Activated CD8-positive, alpha-beta T cell treated with anti-CD3 and anti-CD28 coated beads for 36 hours (primary cell): ENCODE measurements at regions not wholly inside any gene's neighbourhood (a gene's known extent, or its start where the extent isn't known, plus 50 kb on each side); places are given as distances from the start of the nearest gene placed in this dataset.

Source experiments
- ATAC-seq: fragments of 200-7000 bp; cut with Tn5 transposase; one replicate; pipeline ENCODE4 v1.10.0; 2021; ENCODE audit warnings: mild to moderate bottlenecking, moderate library complexity
- CTCF ChIA-PET: fragments of 350-600 bp; sonication (Branson Sonifier 250); formaldehyde crosslinking; loops from one replicate; lab custom pipeline; 2021; ENCODE audit warnings: antibody characterized with exemption; lab: Charles Lee
- POLR2A ChIA-PET: fragments of 350-600 bp; sonication (Branson Sonifier 250); formaldehyde crosslinking; loops from one replicate; lab custom pipeline; 2021; ENCODE audit warnings: antibody characterized with exemption; lab: Charles Lee
- DNase-seq: peaks from one replicate; pipeline ENCODE4 v3.0.0-alpha.2; 2020
- H3K27ac Mint-ChIP-seq: one replicate; pipeline ENCODE4 v1.8.0; 2021; ENCODE audit warnings: mild to moderate bottlenecking, mixed read lengths
- H3K27me3 Mint-ChIP-seq: one replicate; pipeline ENCODE4 v1.8.0; 2021; ENCODE audit warnings: mixed read lengths
- H3K36me3 Mint-ChIP-seq: one replicate; pipeline ENCODE4 v1.8.0; 2021; ENCODE audit warnings: low read depth, mixed read lengths
- H3K4me1 Mint-ChIP-seq: one replicate; pipeline ENCODE4 v1.8.0; 2021; ENCODE audit warnings: low read depth, mixed read lengths
- H3K4me3 Mint-ChIP-seq: one replicate; pipeline ENCODE4 v1.8.0; 2021; ENCODE audit warnings: mild to moderate bottlenecking, moderate library complexity, mixed read lengths
- H3K9me3 Mint-ChIP-seq: one replicate; pipeline ENCODE4 v1.8.0; 2021; ENCODE audit warnings: mixed read lengths
- CTCF ChIP-seq: fragments of 200-600 bp; IDR thresholded peaks from one replicate; pipeline ENCODE4 v1.8.0; 2022; ENCODE audit warnings: antibody characterized with exemption, mild to moderate bottlenecking
- intact Hi-C: fragments of 100-400 bp; cut with micrococcal nuclease; formaldehyde crosslinking; loops from one replicate; pipeline ENCODE4 v1.10.0; 2022

- ChIA-PET POLR2A (no interaction called here), CTCF (no interaction called here)
- no peak for TF ChIP-seq CTCF
- ATAC-seq, result no peak
- Mint-ChIP-seq H3K27me3 (peaks cover 1% of the 10 kb centered on the region), H3K4me3 (no peak overlapping the region), H3K27ac (no peak overlapping the region), H3K9me3 (no peaks in the 10 kb centered on the region), H3K36me3 (no peaks in the 10 kb centered on the region), H3K4me1 (no peaks in the 10 kb centered on the region)
- no peak for DNase-seq
- intact Hi-C loops, result no loop called here
These were observed 379.5 kb downstream of the ZNF516 start for GRCh38 chr18:76115580-76115979.

GRCh38 chr18:76113101-76113500 is 381.9 kb downstream of the ZNF516 start:
- intact Hi-C loops, result no loop called here
- CTCF ChIA-PET, result no interaction called here
- Mint-ChIP-seq H3K27ac (no peak overlapping the region), H3K27me3 (peaks cover 1% of the 10 kb centered on the region), H3K4me1 (no peaks in the 10 kb centered on the region), H3K36me3 (no peaks in the 10 kb centered on the region), H3K9me3 (no peaks in the 10 kb centered on the region), H3K4me3 (no peak overlapping the region)
- POLR2A ChIA-PET, result no interaction called here
- TF ChIP-seq CTCF, result no peak
- no peak for ATAC-seq
- DNase-seq, result no peak

- intact Hi-C loops, result no loop called here
- no peaks in the 10 kb centered on the region for H3K36me3 Mint-ChIP-seq
- ChIA-PET POLR2A (no interaction called here), CTCF (no interaction called here)
- ATAC-seq (no peak), DNase-seq (no peak)
- H3K27ac Mint-ChIP-seq, result no peak overlapping the region
- H3K27me3 Mint-ChIP-seq, result peaks cover 2% of the 10 kb centered on the region
- no peak overlapping the region for H3K4me3 Mint-ChIP-seq
- peaks cover 7% of the 10 kb centered on the region for H3K4me1 Mint-ChIP-seq
- no peak for TF ChIP-seq CTCF
- peaks cover 9% of the 10 kb centered on the region for H3K9me3 Mint-ChIP-seq
These were observed 392.4 kb downstream of the ZNF516 start for GRCh38 chr18:76102626-76103025.

GRCh38 chr18:76102156-76102555 is 392.9 kb downstream of the ZNF516 start:
- no peak for TF ChIP-seq CTCF
- peaks cover 9% of the 10 kb centered on the region for H3K9me3 Mint-ChIP-seq
- DNase-seq (no peak), ATAC-seq (no peak)
- H3K36me3 Mint-ChIP-seq, result no peaks in the 10 kb centered on the region
- CTCF ChIA-PET, result no interaction called here
- POLR2A ChIA-PET, result no interaction called here
- peaks cover 7% of the 10 kb centered on the region for H3K4me1 Mint-ChIP-seq
- H3K27ac Mint-ChIP-seq, result no peak overlapping the region
- intact Hi-C loops, result no loop called here
- peaks cover 2% of the 10 kb centered on the region for H3K27me3 Mint-ChIP-seq
- H3K4me3 Mint-ChIP-seq, result no peak overlapping the region

- Mint-ChIP-seq H3K27ac (no peak overlapping the region), H3K9me3 (peaks cover 11% of the 10 kb centered on the region), H3K36me3 (no peaks in the 10 kb centered on the region), H3K27me3 (peaks cover 5% of the 10 kb centered on the region), H3K4me1 (peaks cover 7% of the 10 kb centered on the region), H3K4me3 (no peak overlapping the region)
- CTCF ChIA-PET, result no interaction called here
- DNase-seq (no peak), ATAC-seq (no peak)
- POLR2A ChIA-PET, result no interaction called here
- intact Hi-C loops, result no loop called here
- TF ChIP-seq CTCF, result no peak
These were observed 395.0 kb downstream of the ZNF516 start for GRCh38 chr18:76099931-76100457.
